ENCODE measurements at regions not wholly inside any gene's neighbourhood (a gene's known extent, or its start where the extent isn't known, plus 50 kb on each side); places are given as distances from the start of the nearest gene placed in this dataset.
"Not testable (repeated sequence)": the region's sequence is repeated elsewhere in the genome, so short reads cannot be mapped to it uniquely, and the experiment has no call there.

DNA sequence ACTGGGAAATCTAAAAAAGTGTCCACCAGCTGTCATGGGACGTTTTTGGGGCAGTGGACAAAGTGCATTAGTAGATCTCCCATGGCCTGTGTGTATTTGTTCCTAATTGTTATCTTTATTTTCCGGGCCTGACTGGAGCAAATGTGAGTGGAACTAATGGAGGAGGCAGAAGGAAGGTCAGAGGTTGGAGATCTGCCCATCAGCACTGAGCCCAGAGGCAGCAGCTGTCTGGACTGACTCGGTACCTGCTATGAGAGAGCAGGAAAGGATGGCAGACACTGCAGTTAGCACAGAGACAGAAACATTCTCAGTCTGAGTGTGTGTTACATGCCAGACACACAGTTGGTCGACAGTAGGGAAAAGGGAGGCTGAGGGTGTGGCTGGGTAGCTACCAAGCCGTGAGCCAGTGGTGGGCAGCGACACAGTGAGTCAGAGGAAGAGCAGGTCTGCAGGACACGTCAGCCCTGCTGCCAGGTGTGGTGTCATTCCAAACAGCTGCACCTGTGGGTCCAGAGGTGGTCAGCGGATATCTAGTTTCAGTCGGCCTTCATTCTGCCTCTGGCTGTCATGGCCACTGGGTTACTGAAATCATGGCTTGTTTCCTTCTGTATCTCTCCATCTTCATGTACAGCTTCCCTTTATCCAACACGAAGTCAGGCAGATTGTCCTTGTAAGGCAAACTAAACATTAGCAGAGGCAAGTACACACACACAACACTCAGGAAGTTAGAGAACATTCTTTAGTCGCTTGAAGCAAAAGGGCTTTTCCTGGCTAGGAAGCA lies 196.4 kb downstream of the SPATA31A7 start:
- not testable (repeated sequence) for TF ChIP-seq POLR2A (IDR thresholded peaks at IDR 0.05)
- TF ChIP-seq, protein P1, sequence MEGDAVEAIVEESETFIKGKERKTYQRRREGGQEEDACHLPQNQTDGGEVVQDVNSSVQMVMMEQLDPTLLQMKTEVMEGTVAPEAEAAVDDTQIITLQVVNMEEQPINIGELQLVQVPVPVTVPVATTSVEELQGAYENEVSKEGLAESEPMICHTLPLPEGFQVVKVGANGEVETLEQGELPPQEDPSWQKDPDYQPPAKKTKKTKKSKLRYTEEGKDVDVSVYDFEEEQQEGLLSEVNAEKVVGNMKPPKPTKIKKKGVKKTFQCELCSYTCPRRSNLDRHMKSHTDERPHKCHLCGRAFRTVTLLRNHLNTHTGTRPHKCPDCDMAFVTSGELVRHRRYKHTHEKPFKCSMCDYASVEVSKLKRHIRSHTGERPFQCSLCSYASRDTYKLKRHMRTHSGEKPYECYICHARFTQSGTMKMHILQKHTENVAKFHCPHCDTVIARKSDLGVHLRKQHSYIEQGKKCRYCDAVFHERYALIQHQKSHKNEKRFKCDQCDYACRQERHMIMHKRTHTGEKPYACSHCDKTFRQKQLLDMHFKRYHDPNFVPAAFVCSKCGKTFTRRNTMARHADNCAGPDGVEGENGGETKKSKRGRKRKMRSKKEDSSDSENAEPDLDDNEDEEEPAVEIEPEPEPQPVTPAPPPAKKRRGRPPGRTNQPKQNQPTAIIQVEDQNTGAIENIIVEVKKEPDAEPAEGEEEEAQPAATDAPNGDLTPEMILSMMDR (IDR thresholded peaks at IDR 0.05), result not testable (repeated sequence)
